SU-DHL-6 (cell line): ENCODE measurements at regions not wholly inside any gene's neighbourhood (a gene's known extent, or its start where the extent isn't known, plus 50 kb on each side); places are given as distances from the start of the nearest gene placed in this dataset.

ENCODE experiments used
- H2AFZ ChIP-seq: fragments of 200-600 bp; sonication (generic); 2 replicates; pipeline ENCODE4 v1.6.1; 2014; ENCODE audit warnings: low read depth, mild to moderate bottlenecking, moderate library complexity, mixed read lengths, antibody characterized with exemption, low read length; ENCODE audit not compliant: severe bottlenecking
- H3F3A ChIP-seq: fragments of 200-600 bp; shearing (Covaris generic); 2 replicates; pipeline ENCODE4 v1.6.0; 2016; ENCODE audit warnings: antibody characterized with exemption, mild to moderate bottlenecking; ENCODE audit not compliant: insufficient read depth
- H3K27ac ChIP-seq: fragments of 200-600 bp; sonication (generic); 2 replicates; pipeline ENCODE4 v1.5.1; 2016; ENCODE audit warnings: low read depth, mild to moderate bottlenecking, low read length, moderate library complexity, mixed read lengths
- H3K27me3 ChIP-seq: fragments of 200-600 bp; sonication (generic), shearing (Covaris generic); 2 replicates; pipeline ENCODE4 v1.6.0; 2014; ENCODE audit warnings: mild to moderate bottlenecking, low read length
- H3K36me3 ChIP-seq: fragments of 200-600 bp; sonication (generic); 2 replicates; pipeline ENCODE4 v1.6.1; 2014; ENCODE audit warnings: mild to moderate bottlenecking, low read length, mixed read lengths
- H3K4me2 ChIP-seq: fragments of 300-600, 200-600 bp; shearing (Covaris generic), sonication (generic); 2 replicates; pipeline ENCODE4 v1.6.0; 2014; ENCODE audit warnings: low read length, low read depth, mild to moderate bottlenecking; ENCODE audit not compliant: poor library complexity, severe bottlenecking
- H3K4me3 ChIP-seq: fragments of 200-600 bp; sonication (generic); 2 replicates; pipeline ENCODE4 v1.5.1; 2014; ENCODE audit warnings: antibody characterized with exemption, low read length, mild to moderate bottlenecking, mixed read lengths; ENCODE audit not compliant: insufficient read depth, poor library complexity, severe bottlenecking
- H3K79me2 ChIP-seq: fragments of 200-600 bp; sonication (generic); 2 replicates; pipeline ENCODE4 v1.6.1; 2014; ENCODE audit warnings: mild to moderate bottlenecking, low read length, moderate library complexity; ENCODE audit not compliant: insufficient read depth
- H3K9ac ChIP-seq: fragments of 200-600 bp; sonication (generic); 2 replicates; pipeline ENCODE4 v1.7.0; 2014; ENCODE audit warnings: mild to moderate bottlenecking, low read length
- H3K9me2 ChIP-seq: fragments of 200-600 bp; sonication (generic); replicated peaks from 2 replicates; pipeline ENCODE4 v1.6.1; 2014; ENCODE audit warnings: low read length; ENCODE audit not compliant: insufficient read depth
- H3K9me3 ChIP-seq: fragments of 200-600 bp; sonication (generic); 2 replicates; pipeline ENCODE4 v1.6.1; 2014; ENCODE audit warnings: low read length, mixed read lengths; ENCODE audit not compliant: insufficient read depth
- H4K20me1 ChIP-seq: fragments of 200-600 bp; sonication (generic); 2 replicates; pipeline ENCODE4 v1.6.1; 2014; ENCODE audit warnings: low read depth, mild to moderate bottlenecking, antibody characterized with exemption, low read length, moderate library complexity, mixed read lengths
- EZH2phosphoT487 ChIP-seq: fragments of 200-600 bp; sonication (generic), shearing (Covaris generic); conservative IDR thresholded peaks from 2 replicates; pipeline ENCODE4 v1.6.1; 2018; ENCODE audit warnings: mild to moderate bottlenecking, antibody characterized with exemption, low read length, moderate library complexity, mixed read lengths
- TF ChIP-seq, protein P1 (sequence below): fragments of 200-600 bp; sonication (generic); IDR thresholded peaks from one replicate; pipeline ENCODE4 v1.5.1; 2017; ENCODE audit warnings: antibody characterized with exemption, mild to moderate bottlenecking, low read length, moderate library complexity; ENCODE audit not compliant: insufficient read depth, poor library complexity, severe bottlenecking

DNA sequence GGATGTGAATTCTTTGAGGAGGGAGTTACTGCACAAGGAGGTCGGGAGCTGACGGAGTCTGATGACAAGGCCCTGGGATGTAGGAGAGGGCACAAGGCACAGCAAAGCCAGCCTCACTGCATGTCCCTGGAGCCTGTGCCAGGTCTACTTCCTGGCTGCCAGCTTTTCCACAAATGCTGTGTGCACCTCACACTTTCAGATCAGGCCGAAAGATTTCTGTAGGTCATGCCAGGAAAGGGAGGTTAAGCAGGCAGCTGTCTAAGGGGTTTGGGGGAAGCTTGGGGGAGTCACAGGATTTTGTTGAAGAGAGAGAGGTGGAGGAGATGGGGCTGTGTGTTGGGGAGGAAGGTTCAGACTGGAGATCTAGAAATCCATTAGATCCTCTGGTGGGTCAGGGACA is 792.5 kb downstream of the KCNJ18 start:
- Histone ChIP-seq H3K9me3 (no peaks in the 10 kb centered on the region), H3K4me2 (no peak overlapping the region), H3K9ac (no peak overlapping the region), H3K27me3 (no peaks in the 10 kb centered on the region), H3F3A (no peaks in the 10 kb centered on the region), H2AFZ (no peak overlapping the region), H3K27ac (no peak overlapping the region), H3K9me2 (no peaks in the 10 kb centered on the region), H3K79me2 (no peaks in the 10 kb centered on the region), H3K36me3 (no peaks in the 10 kb centered on the region), H3K4me3 (no peak overlapping the region), H4K20me1 (no peaks in the 10 kb centered on the region)
- TF ChIP-seq EZH2phosphoT487: no peak
- TF ChIP-seq, protein P1, sequence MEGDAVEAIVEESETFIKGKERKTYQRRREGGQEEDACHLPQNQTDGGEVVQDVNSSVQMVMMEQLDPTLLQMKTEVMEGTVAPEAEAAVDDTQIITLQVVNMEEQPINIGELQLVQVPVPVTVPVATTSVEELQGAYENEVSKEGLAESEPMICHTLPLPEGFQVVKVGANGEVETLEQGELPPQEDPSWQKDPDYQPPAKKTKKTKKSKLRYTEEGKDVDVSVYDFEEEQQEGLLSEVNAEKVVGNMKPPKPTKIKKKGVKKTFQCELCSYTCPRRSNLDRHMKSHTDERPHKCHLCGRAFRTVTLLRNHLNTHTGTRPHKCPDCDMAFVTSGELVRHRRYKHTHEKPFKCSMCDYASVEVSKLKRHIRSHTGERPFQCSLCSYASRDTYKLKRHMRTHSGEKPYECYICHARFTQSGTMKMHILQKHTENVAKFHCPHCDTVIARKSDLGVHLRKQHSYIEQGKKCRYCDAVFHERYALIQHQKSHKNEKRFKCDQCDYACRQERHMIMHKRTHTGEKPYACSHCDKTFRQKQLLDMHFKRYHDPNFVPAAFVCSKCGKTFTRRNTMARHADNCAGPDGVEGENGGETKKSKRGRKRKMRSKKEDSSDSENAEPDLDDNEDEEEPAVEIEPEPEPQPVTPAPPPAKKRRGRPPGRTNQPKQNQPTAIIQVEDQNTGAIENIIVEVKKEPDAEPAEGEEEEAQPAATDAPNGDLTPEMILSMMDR: no peak

DNA sequence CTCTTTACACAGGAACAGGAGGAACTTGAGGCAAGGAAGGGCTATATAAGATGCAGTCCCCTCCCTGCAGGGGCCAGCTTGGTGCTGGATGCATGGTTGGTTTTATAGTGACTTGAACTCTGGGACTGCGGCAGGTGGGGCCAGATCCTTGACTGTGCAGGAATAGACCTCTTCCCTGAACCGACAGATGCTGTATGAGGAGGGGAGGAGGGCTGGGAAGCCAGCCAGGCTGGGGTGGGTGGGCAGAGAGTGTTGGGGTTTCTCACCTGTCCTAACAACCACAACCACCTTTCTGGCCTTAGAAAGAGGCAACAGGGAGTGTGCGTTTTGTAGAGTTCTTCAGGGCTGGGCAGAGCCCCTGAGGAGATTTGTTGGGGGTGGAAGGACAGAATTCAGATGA is 798.1 kb downstream of the KCNJ18 start:
- TF ChIP-seq EZH2phosphoT487: no peak
- TF ChIP-seq, protein P1: no peak
- Histone ChIP-seq H3K9ac (no peak overlapping the region), H4K20me1 (no peaks in the 10 kb centered on the region), H2AFZ (no peak overlapping the region), H3K36me3 (no peaks in the 10 kb centered on the region), H3K79me2 (no peaks in the 10 kb centered on the region), H3K27ac (no peak overlapping the region), H3K27me3 (no peaks in the 10 kb centered on the region), H3K4me2 (no peak overlapping the region), H3K9me2 (no peaks in the 10 kb centered on the region), H3K4me3 (no peak overlapping the region), H3F3A (no peaks in the 10 kb centered on the region), H3K9me3 (no peaks in the 10 kb centered on the region)

DNA sequence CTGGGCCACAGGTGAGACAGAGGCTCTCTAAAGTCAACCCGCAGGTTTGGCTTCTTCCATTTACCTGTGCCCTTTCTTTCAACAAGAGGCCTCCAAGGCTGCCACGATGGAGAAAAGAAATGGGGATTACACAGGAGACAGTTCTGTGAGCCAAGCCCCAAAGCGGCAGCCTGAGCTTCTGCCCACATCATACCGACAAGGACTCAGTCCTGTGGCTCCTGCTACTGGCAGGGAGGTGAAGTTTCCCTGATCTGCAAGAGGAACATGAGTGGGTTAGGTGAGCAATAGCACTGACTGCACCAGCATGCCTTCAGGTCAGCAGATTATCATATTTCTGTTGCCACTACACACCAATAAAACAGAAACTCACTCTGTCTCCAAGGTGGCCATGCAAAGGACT is 800.0 kb downstream of the KCNJ18 start:
- Histone ChIP-seq H3K9ac (no peak overlapping the region), H3K9me3 (no peaks in the 10 kb centered on the region), H2AFZ (no peak overlapping the region), H3K4me2 (no peak overlapping the region), H3K79me2 (no peaks in the 10 kb centered on the region), H3F3A (no peaks in the 10 kb centered on the region), H3K36me3 (no peaks in the 10 kb centered on the region), H3K4me3 (no peak overlapping the region), H4K20me1 (no peaks in the 10 kb centered on the region), H3K27me3 (no peaks in the 10 kb centered on the region), H3K27ac (no peak overlapping the region), H3K9me2 (no peaks in the 10 kb centered on the region)
- TF ChIP-seq EZH2phosphoT487: no peak
- TF ChIP-seq, protein P1: no peak
